ENCODE measurements at regions not wholly inside any gene's neighbourhood (a gene's known extent, or its start where the extent isn't known, plus 50 kb on each side); places are given as distances from the start of the nearest gene placed in this dataset.

DNA sequence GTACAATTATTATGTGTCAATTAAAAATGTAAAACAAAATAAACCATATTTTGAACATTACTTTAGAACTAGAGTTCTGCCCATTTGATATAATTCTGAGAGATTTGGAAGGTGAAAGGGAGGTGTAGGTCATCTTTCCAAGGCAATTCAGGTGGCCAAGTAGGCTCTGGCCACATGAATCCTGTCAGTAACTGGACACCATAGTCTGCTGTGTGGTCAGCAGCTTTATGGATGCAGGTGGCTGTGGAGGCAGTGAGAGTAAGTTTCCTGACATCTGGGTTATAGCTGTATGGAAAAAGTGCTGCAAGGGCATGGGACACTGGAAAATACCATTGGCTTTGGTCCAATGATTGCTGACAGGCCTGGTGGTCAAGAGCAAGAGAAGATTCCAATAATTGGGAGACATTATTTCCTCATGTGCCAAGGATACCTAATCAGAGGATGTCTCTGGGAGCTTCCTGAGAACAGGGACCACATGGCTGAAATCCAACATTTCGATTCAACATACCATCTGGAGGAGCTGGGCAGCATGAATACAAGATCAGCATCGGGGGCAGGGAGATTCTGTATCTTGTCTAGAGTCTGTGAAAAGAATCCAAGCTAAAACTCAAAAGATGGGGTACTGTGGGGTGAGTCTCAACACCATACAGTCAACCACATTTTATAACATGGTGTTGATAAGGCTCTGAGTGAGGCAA lies 523.1 kb downstream of the MID1IP1 start:
- Histone ChIP-seq H3K4me3 (no peak overlapping the region), H3K27me3 (ENCODE audit: low read depth) (no peaks in the 10 kb centered on the region), H3K9me3 (no peaks in the 10 kb centered on the region), H3K36me3 (no peaks in the 10 kb centered on the region), H3K4me1 (no peaks in the 10 kb centered on the region), H3K27ac (no peak overlapping the region)
- TF ChIP-seq CTCF (IDR thresholded peaks at IDR 0.05): no peak
- no peak for DNase-seq
- intact Hi-C loops (cut with DNase I): no loop called here
- no peak for ATAC-seq

DNA sequence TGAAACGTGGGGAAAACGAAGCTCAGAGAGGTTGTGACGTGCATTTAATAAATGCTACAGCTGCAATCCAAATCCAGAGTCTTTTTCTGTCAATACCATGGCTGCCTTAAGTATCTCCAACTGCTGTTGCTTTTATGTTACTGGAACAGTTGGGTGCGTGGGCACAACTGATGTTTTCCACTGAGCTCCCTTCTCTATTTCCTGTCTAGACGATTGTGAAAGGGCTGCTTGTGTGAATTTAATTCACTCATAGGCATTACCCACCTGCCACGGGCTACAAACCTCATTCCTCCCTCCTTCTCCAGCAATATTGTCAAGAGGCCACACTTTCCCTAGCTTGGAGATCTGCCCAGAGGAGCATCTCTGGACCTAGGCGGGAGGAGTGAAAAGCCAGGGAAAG lies 526.0 kb downstream of the MID1IP1 start:
- ATAC-seq (no peak), DNase-seq (no peak)
- Histone ChIP-seq H3K4me1 (no peaks in the 10 kb centered on the region), H3K36me3 (no peaks in the 10 kb centered on the region), H3K4me3 (no peak overlapping the region), H3K27ac (no peak overlapping the region), H3K27me3 (ENCODE audit: low read depth) (no peaks in the 10 kb centered on the region), H3K9me3 (no peaks in the 10 kb centered on the region)
- intact Hi-C loops (cut with DNase I): no loop called here
- TF ChIP-seq CTCF (IDR thresholded peaks at IDR 0.05): no peak

DNA sequence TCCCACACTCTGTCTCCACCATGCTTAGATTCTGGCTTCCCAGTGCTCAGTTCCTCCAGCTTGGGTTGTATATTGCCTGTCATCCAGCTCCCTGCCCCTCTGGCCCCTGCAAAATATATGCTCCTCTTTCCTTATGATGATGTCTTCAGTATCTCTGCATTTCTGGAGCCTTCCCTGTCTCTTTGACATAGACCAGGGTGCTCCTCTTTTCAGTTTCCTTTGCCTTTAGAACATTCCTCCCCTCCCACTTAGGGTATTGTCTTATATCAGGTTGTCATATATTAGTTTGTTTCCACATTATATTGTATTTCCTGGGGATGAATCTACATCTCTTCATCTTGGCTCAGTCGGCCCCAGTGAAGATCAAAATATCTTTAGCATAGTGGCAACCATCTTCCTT lies 526.4 kb downstream of the MID1IP1 start:
- no peak for TF ChIP-seq CTCF (IDR thresholded peaks at IDR 0.05)
- Histone ChIP-seq H3K27ac (no peak overlapping the region), H3K36me3 (no peaks in the 10 kb centered on the region), H3K9me3 (no peaks in the 10 kb centered on the region), H3K4me3 (no peak overlapping the region), H3K27me3 (ENCODE audit: low read depth) (no peaks in the 10 kb centered on the region), H3K4me1 (no peaks in the 10 kb centered on the region)
- intact Hi-C loops (cut with DNase I): no loop called here
- DNase-seq: no peak
- ATAC-seq: no peak

GRCh38 chrX:39328661-39329060 lies 527.4 kb downstream of the MID1IP1 start:
- H3K36me3 ChIP-seq: no peaks in the 10 kb centered on the region
- H3K9me3 ChIP-seq: no peaks in the 10 kb centered on the region
- H3K27me3 ChIP-seq (ENCODE audit: low read depth): no peaks in the 10 kb centered on the region
- H3K4me1 ChIP-seq: no peaks in the 10 kb centered on the region
- DNase-seq (no peak), ATAC-seq (no peak)
- no peak overlapping the region for H3K27ac ChIP-seq
- no peak overlapping the region for H3K4me3 ChIP-seq
- intact Hi-C loops (cut with DNase I): no loop called here
- TF ChIP-seq CTCF (IDR thresholded peaks at IDR 0.05): no peak

GRCh38 chrX:39331082-39331704 lies 529.9 kb downstream of the MID1IP1 start:
- DNase-seq (no peak), ATAC-seq (no peak)
- intact Hi-C loops (cut with DNase I): no loop called here
- TF ChIP-seq CTCF (IDR thresholded peaks at IDR 0.05): no peak
- Histone ChIP-seq H3K27ac (no peak overlapping the region), H3K36me3 (no peaks in the 10 kb centered on the region), H3K4me1 (peaks cover 5% of the 10 kb centered on the region), H3K4me3 (no peak overlapping the region), H3K27me3 (ENCODE audit: low read depth) (no peaks in the 10 kb centered on the region), H3K9me3 (no peaks in the 10 kb centered on the region)

All from lower lobe of right lung (tissue), 2 donors.